H1 (cell line): ENCODE measurements at regions not wholly inside any gene's neighbourhood (a gene's known extent, or its start where the extent isn't known, plus 50 kb on each side); places are given as distances from the start of the nearest gene placed in this dataset.

ENCODE experiments used
- ATF2 ChIP-seq: IDR thresholded peaks from 2 replicates; pipeline ENCODE4 v1.6.1; 2012; ENCODE audit warnings: low read length, inconsistent platforms
- CEBPB ChIP-seq: IDR thresholded peaks from 2 replicates; pipeline ENCODE4 v1.6.1; 2012; ENCODE audit warnings: low read depth, low read length
- CHD7 ChIP-seq: fragments of 300-600 bp; sonication (generic); IDR thresholded peaks from 2 replicates; pipeline ENCODE4 v1.7.1; 2012; ENCODE audit warnings: low read length, moderate library complexity, mild to moderate bottlenecking, inconsistent platforms; ENCODE audit not compliant: insufficient replicate concordance
- CTCF ChIP-seq, 3 experiments: IDR thresholded peaks; 1 replicate in 2 of 3; 2 replicates in 1 of 3; pipeline versions ENCODE4 v1.5.1 to v1.6.1; 2011; ENCODE audit warnings: low read length in 3 of 3, mild to moderate bottlenecking in 3 of 3, inconsistent platforms in 2 of 3, low read depth in 1 of 3, moderate library complexity in 1 of 3; ENCODE audit not compliant: insufficient read depth in 1 of 3; ENCODE audit errors: control extremely low read depth in 1 of 3
- E2F6 ChIP-seq: IDR thresholded peaks from 2 replicates; pipeline ENCODE4 v1.6.1; 2012; ENCODE audit warnings: inconsistent platforms
- EP300 ChIP-seq, 2 experiments: IDR thresholded peaks; 1 replicate in 1 of 2; 2 replicates in 1 of 2; pipeline ENCODE4 v1.6.1; 2011 to 2012; ENCODE audit warnings: low read depth in 2 of 2, low read length in 2 of 2, mild to moderate bottlenecking in 2 of 2, borderline replicate concordance in 1 of 2, inconsistent platforms in 1 of 2, moderate library complexity in 1 of 2
- HDAC2 ChIP-seq, 2 experiments: fragments of 300-600 bp in 1 of 2; sonication (generic) in 1 of 2; IDR thresholded peaks; 2 replicates each; pipeline ENCODE4 v1.6.1; 2011 to 2012; ENCODE audit warnings: low read depth in 2 of 2, low read length in 2 of 2, mild to moderate bottlenecking in 2 of 2, moderate library complexity in 2 of 2, borderline replicate concordance in 1 of 2, inconsistent platforms in 1 of 2
- NRF1 ChIP-seq: IDR thresholded peaks from 2 replicates; pipeline ENCODE4 v1.6.1; 2011; ENCODE audit warnings: mild to moderate bottlenecking, low read depth, low read length, improper control_type of control experiment
- POLR2A ChIP-seq, 2 experiments: IDR thresholded peaks; 1 replicate in 1 of 2; 2 replicates in 1 of 2; pipeline ENCODE4 v1.6.1; 2011; ENCODE audit warnings: low read depth in 2 of 2, low read length in 2 of 2, mild to moderate bottlenecking in 2 of 2; ENCODE audit errors: control extremely low read depth in 1 of 2
- SIN3A ChIP-seq, 2 experiments: IDR thresholded peaks in 1 of 2; conservative IDR thresholded peaks in 1 of 2; 2 replicates each; pipeline ENCODE4 v1.6.1; 2011 to 2012; ENCODE audit warnings: low read length in 2 of 2, improper control_type of control experiment in 1 of 2, low read depth in 1 of 2, mild to moderate bottlenecking in 1 of 2

- no peak for TF ChIP-seq HDAC2 (IDR thresholded peaks at IDR 0.05; ENCODE audit: borderline replicate concordance in 1 of 2, low read depth in 2 of 2, low read length in 2 of 2)
- no peak for TF ChIP-seq CEBPB
- no peak for TF ChIP-seq E2F6
- no peak for TF ChIP-seq CTCF (IDR thresholded peaks at IDR 0.05; ENCODE audit: control extremely low read depth in 1 of 3, insufficient read depth in 1 of 3, low read depth in 1 of 3, low read length in 3 of 3)
- TF ChIP-seq CHD7 = no peak
- no peak for TF ChIP-seq POLR2A (IDR thresholded peaks at IDR 0.05; ENCODE audit: control extremely low read depth in 1 of 2, low read depth in 2 of 2, low read length in 2 of 2)
- TF ChIP-seq SIN3A (conservative IDR thresholded peaks at IDR 0.05 in 1 of 2, IDR thresholded peaks at IDR 0.05 in 1 of 2; ENCODE audit: low read depth in 1 of 2, low read length in 2 of 2) = no peak
- TF ChIP-seq ATF2 = no peak
- no peak for TF ChIP-seq NRF1
- no peak for TF ChIP-seq EP300 (IDR thresholded peaks at IDR 0.05; ENCODE audit: borderline replicate concordance in 1 of 2, low read depth in 2 of 2, low read length in 2 of 2)
Measured at GRCh38 chr6:158256746-158257424, 55.4 kb upstream of the TULP4 start.
